SU-DHL-6 (cell line): ENCODE measurements at regions not wholly inside any gene's neighbourhood (a gene's known extent, or its start where the extent isn't known, plus 50 kb on each side); places are given as distances from the start of the nearest gene placed in this dataset.

ENCODE experiments used
- H2AFZ ChIP-seq: fragments of 200-600 bp; sonication (generic); 2 replicates; pipeline ENCODE4 v1.6.1; 2014; ENCODE audit warnings: low read depth, mild to moderate bottlenecking, moderate library complexity, mixed read lengths, antibody characterized with exemption, low read length; ENCODE audit not compliant: severe bottlenecking
- H3F3A ChIP-seq: fragments of 200-600 bp; shearing (Covaris generic); 2 replicates; pipeline ENCODE4 v1.6.0; 2016; ENCODE audit warnings: antibody characterized with exemption, mild to moderate bottlenecking; ENCODE audit not compliant: insufficient read depth
- H3K27ac ChIP-seq: fragments of 200-600 bp; sonication (generic); 2 replicates; pipeline ENCODE4 v1.5.1; 2016; ENCODE audit warnings: low read depth, mild to moderate bottlenecking, low read length, moderate library complexity, mixed read lengths
- H3K27me3 ChIP-seq: fragments of 200-600 bp; sonication (generic), shearing (Covaris generic); 2 replicates; pipeline ENCODE4 v1.6.0; 2014; ENCODE audit warnings: mild to moderate bottlenecking, low read length
- H3K36me3 ChIP-seq: fragments of 200-600 bp; sonication (generic); 2 replicates; pipeline ENCODE4 v1.6.1; 2014; ENCODE audit warnings: mild to moderate bottlenecking, low read length, mixed read lengths
- H3K4me2 ChIP-seq: fragments of 300-600, 200-600 bp; shearing (Covaris generic), sonication (generic); 2 replicates; pipeline ENCODE4 v1.6.0; 2014; ENCODE audit warnings: low read length, low read depth, mild to moderate bottlenecking; ENCODE audit not compliant: poor library complexity, severe bottlenecking
- H3K4me3 ChIP-seq: fragments of 200-600 bp; sonication (generic); 2 replicates; pipeline ENCODE4 v1.5.1; 2014; ENCODE audit warnings: antibody characterized with exemption, low read length, mild to moderate bottlenecking, mixed read lengths; ENCODE audit not compliant: insufficient read depth, poor library complexity, severe bottlenecking
- H3K79me2 ChIP-seq: fragments of 200-600 bp; sonication (generic); 2 replicates; pipeline ENCODE4 v1.6.1; 2014; ENCODE audit warnings: mild to moderate bottlenecking, low read length, moderate library complexity; ENCODE audit not compliant: insufficient read depth
- H3K9ac ChIP-seq: fragments of 200-600 bp; sonication (generic); 2 replicates; pipeline ENCODE4 v1.7.0; 2014; ENCODE audit warnings: mild to moderate bottlenecking, low read length
- H3K9me2 ChIP-seq: fragments of 200-600 bp; sonication (generic); replicated peaks from 2 replicates; pipeline ENCODE4 v1.6.1; 2014; ENCODE audit warnings: low read length; ENCODE audit not compliant: insufficient read depth
- H3K9me3 ChIP-seq: fragments of 200-600 bp; sonication (generic); 2 replicates; pipeline ENCODE4 v1.6.1; 2014; ENCODE audit warnings: low read length, mixed read lengths; ENCODE audit not compliant: insufficient read depth
- H4K20me1 ChIP-seq: fragments of 200-600 bp; sonication (generic); 2 replicates; pipeline ENCODE4 v1.6.1; 2014; ENCODE audit warnings: low read depth, mild to moderate bottlenecking, antibody characterized with exemption, low read length, moderate library complexity, mixed read lengths
- CTCF ChIP-seq: fragments of 200-600 bp; sonication (generic); IDR thresholded peaks from one replicate; pipeline ENCODE4 v1.5.1; 2017; ENCODE audit warnings: antibody characterized with exemption, mild to moderate bottlenecking, low read length, moderate library complexity; ENCODE audit not compliant: insufficient read depth, poor library complexity, severe bottlenecking
- EZH2phosphoT487 ChIP-seq: fragments of 200-600 bp; sonication (generic), shearing (Covaris generic); conservative IDR thresholded peaks from 2 replicates; pipeline ENCODE4 v1.6.1; 2018; ENCODE audit warnings: mild to moderate bottlenecking, antibody characterized with exemption, low read length, moderate library complexity, mixed read lengths

DNA sequence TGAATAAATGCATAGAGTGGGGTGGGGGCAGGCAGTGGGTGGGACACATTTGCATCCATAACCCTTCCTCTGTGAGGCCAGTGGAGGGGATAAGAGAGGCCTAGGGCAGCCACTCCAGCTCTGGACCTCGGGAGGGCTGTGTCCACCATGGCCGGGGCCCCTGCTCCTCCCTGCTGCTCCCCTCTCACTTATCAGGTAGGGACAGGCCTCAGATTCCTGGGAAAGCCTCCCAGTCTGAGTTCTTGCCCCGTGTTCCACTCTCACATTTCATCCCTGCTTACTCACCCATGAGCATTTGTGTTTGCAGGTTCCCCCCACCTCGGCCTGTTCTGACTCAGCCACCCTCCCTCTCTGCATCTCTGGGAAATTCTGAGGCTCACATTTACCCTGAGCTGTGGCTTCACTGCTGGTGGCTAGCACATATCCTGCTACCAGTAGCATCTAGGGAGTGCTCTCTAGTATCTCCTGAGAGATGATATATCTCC lies 128.7 kb upstream of the TOP3B start:
- Histone ChIP-seq H3K27me3 (no peaks in the 10 kb centered on the region), H3K27ac (no peak overlapping the region), H3K79me2 (no peaks in the 10 kb centered on the region), H4K20me1 (no peaks in the 10 kb centered on the region), H3K9ac (no peak overlapping the region), H3K9me3 (no peaks in the 10 kb centered on the region), H3K9me2 (no peaks in the 10 kb centered on the region), H3F3A (no peaks in the 10 kb centered on the region), H2AFZ (no peak overlapping the region), H3K4me3 (no peak overlapping the region), H3K36me3 (no peaks in the 10 kb centered on the region), H3K4me2 (no peak overlapping the region)
- TF ChIP-seq EZH2phosphoT487: no peak
- TF ChIP-seq CTCF: no peak

- Histone ChIP-seq H3K9ac (no peak overlapping the region), H3K36me3 (no peaks in the 10 kb centered on the region), H3K27me3 (no peaks in the 10 kb centered on the region), H3F3A (no peaks in the 10 kb centered on the region), H3K9me3 (no peaks in the 10 kb centered on the region), H3K4me2 (no peak overlapping the region), H2AFZ (no peak overlapping the region), H3K9me2 (no peaks in the 10 kb centered on the region), H3K27ac (no peak overlapping the region), H3K79me2 (no peaks in the 10 kb centered on the region), H3K4me3 (no peak overlapping the region), H4K20me1 (no peaks in the 10 kb centered on the region)
- TF ChIP-seq EZH2phosphoT487: no peak
- TF ChIP-seq CTCF: peak; percentile 25
These were observed 128.1 kb upstream of the TOP3B start for GRCh38 chr22:22110548-22111266.

DNA sequence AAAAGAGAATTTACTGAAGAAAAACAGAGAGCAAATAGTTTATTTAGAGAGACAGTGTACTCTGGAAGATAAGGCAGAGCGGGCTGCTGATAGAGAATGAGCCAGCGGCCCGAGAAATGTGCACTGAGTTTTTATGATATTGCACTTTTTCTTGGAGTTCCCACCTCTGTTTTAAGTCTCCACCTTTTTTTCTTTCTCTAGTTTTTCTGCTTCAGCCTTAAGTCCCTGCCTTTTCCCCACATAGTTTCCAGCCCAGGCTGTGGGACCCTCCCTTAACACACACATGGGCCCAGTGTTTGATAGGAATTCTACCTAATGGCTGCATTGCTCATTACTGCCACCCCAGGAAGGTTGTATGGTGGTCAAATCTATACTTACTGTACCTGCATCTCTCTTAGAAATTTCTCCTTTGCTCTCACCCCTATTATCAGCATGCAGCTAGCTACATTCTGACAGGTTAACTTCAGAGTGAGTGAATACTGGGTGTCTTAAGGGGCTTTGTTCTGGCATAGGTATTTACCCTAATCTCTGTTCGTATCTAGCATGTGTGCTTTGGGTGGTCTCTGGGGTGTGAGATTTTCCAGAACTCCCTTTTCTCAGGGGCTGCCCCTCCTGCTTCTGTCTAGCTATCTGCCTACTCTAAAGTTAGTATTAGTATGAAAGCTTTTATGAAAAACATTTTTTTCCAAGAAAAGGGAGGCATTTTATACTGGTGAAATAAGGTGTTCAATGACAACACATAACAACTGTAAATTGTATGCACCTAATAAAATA lies 127.3 kb upstream of the TOP3B start:
- TF ChIP-seq EZH2phosphoT487: no peak
- TF ChIP-seq CTCF: no peak
- no peaks in the 10 kb centered on the region for H3K79me2 ChIP-seq
- H3K4me3 ChIP-seq: no peak overlapping the region
- H3K9me2 ChIP-seq: no peaks in the 10 kb centered on the region
- no peak overlapping the region for H2AFZ ChIP-seq
- H3F3A ChIP-seq: no peaks in the 10 kb centered on the region
- H3K4me2 ChIP-seq: no peak overlapping the region
- H3K9me3 ChIP-seq: no peaks in the 10 kb centered on the region
- H4K20me1 ChIP-seq: no peaks in the 10 kb centered on the region
- H3K27ac ChIP-seq: no peak overlapping the region
- no peak overlapping the region for H3K9ac ChIP-seq
- H3K27me3 ChIP-seq: no peaks in the 10 kb centered on the region
- no peaks in the 10 kb centered on the region for H3K36me3 ChIP-seq
